ENCODE measurements at regions not wholly inside any gene's neighbourhood (a gene's known extent, or its start where the extent isn't known, plus 50 kb on each side); places are given as distances from the start of the nearest gene placed in this dataset.
"Not testable (repeated sequence)": the region's sequence is repeated elsewhere in the genome, so short reads cannot be mapped to it uniquely, and the experiment has no call there.

DNA sequence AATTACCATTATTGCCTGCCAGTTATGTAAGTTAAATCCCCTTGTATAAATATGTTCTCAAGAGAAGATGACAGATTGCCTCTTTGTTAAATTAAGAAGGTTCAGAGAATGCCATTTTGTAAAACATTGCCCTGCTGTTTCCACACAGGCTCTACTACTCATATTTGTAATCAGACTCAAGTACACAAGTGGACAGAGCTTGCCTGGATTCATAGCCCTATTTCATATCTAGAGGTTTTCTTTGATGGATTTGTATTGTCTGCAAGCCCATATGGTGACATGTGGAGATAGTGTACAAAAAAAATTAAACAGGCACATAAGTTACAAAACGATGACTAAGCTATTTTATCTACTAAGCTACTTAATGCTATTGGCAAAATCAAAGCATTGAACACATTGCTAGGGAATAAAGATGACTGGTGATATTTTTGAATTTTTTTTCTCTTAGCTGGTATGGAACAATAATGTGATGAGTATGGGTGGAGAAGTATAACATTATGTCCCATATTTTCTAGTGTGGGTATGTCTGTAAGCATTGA, 1286.6 kb upstream of the ALCAM start:
- no peak for ATAC-seq
- TF ChIP-seq ZFP30 (CRISPR knock-in tag; IDR thresholded peaks at IDR 0.05) (no peak), PPARA (CRISPR knock-in tag; IDR thresholded peaks at IDR 0.05; ENCODE audit: borderline replicate concordance) (no peak), RARB (CRISPR knock-in tag; IDR thresholded peaks at IDR 0.05) (no peak), ZC3H10 (CRISPR knock-in tag; IDR thresholded peaks at IDR 0.05) (no peak), CSDC2 (CRISPR knock-in tag; IDR thresholded peaks at IDR 0.05) (no peak), TOX (CRISPR knock-in tag; IDR thresholded peaks at IDR 0.05; ENCODE audit: borderline replicate concordance) (no peak), ZFP3 (CRISPR knock-in tag; IDR thresholded peaks at IDR 0.05) (no peak), SNAI2 (CRISPR knock-in tag; IDR thresholded peaks at IDR 0.05) (no peak), ZNF565 (CRISPR knock-in tag; conservative IDR thresholded peaks at IDR 0.05; ENCODE audit: low read depth) (no peak)
- TF ChIP-seq, protein P1, sequence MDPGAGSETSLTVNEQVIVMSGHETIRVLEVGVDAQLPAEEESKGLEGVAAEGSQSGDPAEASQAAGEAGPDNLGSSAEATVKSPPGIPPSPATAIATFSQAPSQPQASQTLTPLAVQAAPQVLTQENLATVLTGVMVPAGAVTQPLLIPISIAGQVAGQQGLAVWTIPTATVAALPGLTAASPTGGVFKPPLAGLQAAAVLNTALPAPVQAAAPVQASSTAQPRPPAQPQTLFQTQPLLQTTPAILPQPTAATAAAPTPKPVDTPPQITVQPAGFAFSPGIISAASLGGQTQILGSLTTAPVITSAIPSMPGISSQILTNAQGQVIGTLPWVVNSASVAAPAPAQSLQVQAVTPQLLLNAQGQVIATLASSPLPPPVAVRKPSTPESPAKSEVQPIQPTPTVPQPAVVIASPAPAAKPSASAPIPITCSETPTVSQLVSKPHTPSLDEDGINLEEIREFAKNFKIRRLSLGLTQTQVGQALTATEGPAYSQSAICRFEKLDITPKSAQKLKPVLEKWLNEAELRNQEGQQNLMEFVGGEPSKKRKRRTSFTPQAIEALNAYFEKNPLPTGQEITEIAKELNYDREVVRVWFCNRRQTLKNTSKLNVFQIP (CRISPR knock-in tag; IDR thresholded peaks at IDR 0.05; ENCODE audit: borderline replicate concordance, low read depth) = no peak

DNA sequence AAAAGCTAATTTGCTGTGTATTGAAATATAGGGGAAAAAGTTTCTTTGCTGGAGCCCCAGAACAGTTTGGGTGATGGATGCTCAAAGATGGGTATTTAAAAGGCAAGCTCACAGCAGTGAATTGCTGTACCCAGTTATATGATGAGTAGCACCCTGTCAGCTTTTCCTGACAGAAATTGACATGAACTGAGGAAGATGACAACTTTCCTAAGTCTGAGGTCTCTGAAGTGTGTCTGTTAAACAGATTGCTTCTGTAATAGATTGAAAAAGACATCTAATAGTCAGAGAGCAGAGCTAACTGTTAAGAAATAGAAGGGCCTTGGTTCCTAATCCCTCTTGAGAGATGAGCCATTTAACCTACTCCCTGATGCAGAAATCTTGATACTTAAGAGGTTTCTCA, 1278.0 kb upstream of the ALCAM start:
- TF ChIP-seq TOX (CRISPR knock-in tag; IDR thresholded peaks at IDR 0.05; ENCODE audit: borderline replicate concordance) (no peak), SNAI2 (CRISPR knock-in tag; IDR thresholded peaks at IDR 0.05) (no peak), PATZ1 (CRISPR knock-in tag; IDR thresholded peaks at IDR 0.05; ENCODE audit: borderline replicate concordance) (no peak), CSDC2 (CRISPR knock-in tag; IDR thresholded peaks at IDR 0.05) (no peak), PPARA (CRISPR knock-in tag; IDR thresholded peaks at IDR 0.05; ENCODE audit: borderline replicate concordance) (no peak), ZFP3 (CRISPR knock-in tag; IDR thresholded peaks at IDR 0.05) (no peak), TCF4 (CRISPR knock-in tag; IDR thresholded peaks at IDR 0.05; ENCODE audit: borderline replicate concordance) (no peak), ARNTL (CRISPR knock-in tag; IDR thresholded peaks at IDR 0.05; ENCODE audit: borderline replicate concordance, low read depth) (no peak), GLIS3 (CRISPR knock-in tag; IDR thresholded peaks at IDR 0.05) (no peak), BACH2 (CRISPR knock-in tag; IDR thresholded peaks at IDR 0.05; ENCODE audit: borderline replicate concordance) (no peak), ZNF8 (CRISPR knock-in tag; IDR thresholded peaks at IDR 0.05) (no peak), ISL1 (CRISPR knock-in tag; IDR thresholded peaks at IDR 0.05) (no peak), ZNF565 (CRISPR knock-in tag; conservative IDR thresholded peaks at IDR 0.05; ENCODE audit: low read depth) (no peak), OSR1 (CRISPR knock-in tag; IDR thresholded peaks at IDR 0.05) (no peak), ZFP30 (CRISPR knock-in tag; IDR thresholded peaks at IDR 0.05) (no peak), CSRNP3 (CRISPR knock-in tag; IDR thresholded peaks at IDR 0.05) (no peak), RARB (CRISPR knock-in tag; IDR thresholded peaks at IDR 0.05) (no peak), ESRRG (CRISPR knock-in tag; IDR thresholded peaks at IDR 0.05) (no peak)
- TF ChIP-seq, protein P2, sequence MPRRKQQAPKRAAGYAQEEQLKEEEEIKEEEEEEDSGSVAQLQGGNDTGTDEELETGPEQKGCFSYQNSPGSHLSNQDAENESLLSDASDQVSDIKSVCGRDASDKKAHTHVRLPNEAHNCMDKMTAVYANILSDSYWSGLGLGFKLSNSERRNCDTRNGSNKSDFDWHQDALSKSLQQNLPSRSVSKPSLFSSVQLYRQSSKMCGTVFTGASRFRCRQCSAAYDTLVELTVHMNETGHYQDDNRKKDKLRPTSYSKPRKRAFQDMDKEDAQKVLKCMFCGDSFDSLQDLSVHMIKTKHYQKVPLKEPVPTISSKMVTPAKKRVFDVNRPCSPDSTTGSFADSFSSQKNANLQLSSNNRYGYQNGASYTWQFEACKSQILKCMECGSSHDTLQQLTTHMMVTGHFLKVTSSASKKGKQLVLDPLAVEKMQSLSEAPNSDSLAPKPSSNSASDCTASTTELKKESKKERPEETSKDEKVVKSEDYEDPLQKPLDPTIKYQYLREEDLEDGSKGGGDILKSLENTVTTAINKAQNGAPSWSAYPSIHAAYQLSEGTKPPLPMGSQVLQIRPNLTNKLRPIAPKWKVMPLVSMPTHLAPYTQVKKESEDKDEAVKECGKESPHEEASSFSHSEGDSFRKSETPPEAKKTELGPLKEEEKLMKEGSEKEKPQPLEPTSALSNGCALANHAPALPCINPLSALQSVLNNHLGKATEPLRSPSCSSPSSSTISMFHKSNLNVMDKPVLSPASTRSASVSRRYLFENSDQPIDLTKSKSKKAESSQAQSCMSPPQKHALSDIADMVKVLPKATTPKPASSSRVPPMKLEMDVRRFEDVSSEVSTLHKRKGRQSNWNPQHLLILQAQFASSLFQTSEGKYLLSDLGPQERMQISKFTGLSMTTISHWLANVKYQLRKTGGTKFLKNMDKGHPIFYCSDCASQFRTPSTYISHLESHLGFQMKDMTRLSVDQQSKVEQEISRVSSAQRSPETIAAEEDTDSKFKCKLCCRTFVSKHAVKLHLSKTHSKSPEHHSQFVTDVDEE (CRISPR knock-in tag; IDR thresholded peaks at IDR 0.05) = no peak
- TF ChIP-seq, protein P1 (CRISPR knock-in tag; IDR thresholded peaks at IDR 0.05; ENCODE audit: borderline replicate concordance, low read depth) = no peak
- no peak for ATAC-seq

GRCh38 chr3:104089987-104090386, 1276.7 kb upstream of the ALCAM start:
- not testable (repeated sequence) for ATAC-seq
